ENCODE measurements at regions not wholly inside any gene's neighbourhood (a gene's known extent, or its start where the extent isn't known, plus 50 kb on each side); places are given as distances from the start of the nearest gene placed in this dataset.

DNA sequence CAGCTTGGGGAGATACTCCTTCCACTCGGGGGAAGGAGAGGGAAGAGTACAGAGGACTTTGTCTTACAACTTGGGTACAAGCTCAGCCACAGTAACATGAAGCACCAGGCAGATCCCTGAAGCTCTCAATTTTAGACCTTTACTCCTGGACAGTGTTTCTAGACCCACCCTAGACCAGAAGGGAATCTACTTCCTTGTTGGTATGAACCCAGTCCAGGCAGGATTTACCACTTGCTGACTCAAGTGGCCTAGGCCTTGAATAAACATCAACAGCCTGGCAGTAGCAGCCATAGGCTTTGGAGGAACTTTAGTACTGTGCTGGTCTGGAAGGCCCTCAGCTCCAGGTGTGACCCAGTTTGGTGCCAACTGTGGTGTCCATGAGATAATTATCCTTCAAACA is 173.1 kb downstream of the ADRA2A start:
- CTCF ChIA-PET, result no interaction called here
- Mint-ChIP-seq H3K27me3 (ENCODE audit: low read depth) (no peaks in the 10 kb centered on the region; the same call in 1 of the 2 replicates), H3K4me3 (no peak overlapping the region), H3K36me3 (no peaks in the 10 kb centered on the region), H3K9me3 (peaks cover 15% of the 10 kb centered on the region), H3K4me1 (no peaks in the 10 kb centered on the region), H3K27ac (no peak overlapping the region)
- no peak for DNase-seq (ENCODE audit: low spot score)
- no peak for ATAC-seq
- TF ChIP-seq ZNF263 (CRISPR knock-in tag; IDR thresholded peaks at IDR 0.05; ENCODE audit: low read depth) (no peak), KAT7 (CRISPR knock-in tag; IDR thresholded peaks at IDR 0.05; ENCODE audit: borderline replicate concordance) (no peak), TCF7 (CRISPR knock-in tag; IDR thresholded peaks at IDR 0.05; ENCODE audit: low read depth) (no peak), CREM (CRISPR knock-in tag; IDR thresholded peaks at IDR 0.05) (no peak), NR3C1 (CRISPR knock-in tag; conservative IDR thresholded peaks at IDR 0.05; ENCODE audit: low read depth) (no peak), SP1 (CRISPR knock-in tag; conservative IDR thresholded peaks at IDR 0.05) (no peak), TP53 (CRISPR knock-in tag; IDR thresholded peaks at IDR 0.05) (no peak), ZNF219 (CRISPR knock-in tag; IDR thresholded peaks at IDR 0.05; ENCODE audit: borderline replicate concordance) (no peak), ZNF317 (CRISPR knock-in tag; IDR thresholded peaks at IDR 0.05; ENCODE audit: borderline replicate concordance, low read depth) (no peak), ATF1 (CRISPR knock-in tag; IDR thresholded peaks at IDR 0.05) (no peak), NFYB (CRISPR knock-in tag; conservative IDR thresholded peaks at IDR 0.05; ENCODE audit: low read depth) (no peak), ELF4 (CRISPR knock-in tag; IDR thresholded peaks at IDR 0.05; ENCODE audit: low read depth) (no peak)
- TF ChIP-seq, protein P1, sequence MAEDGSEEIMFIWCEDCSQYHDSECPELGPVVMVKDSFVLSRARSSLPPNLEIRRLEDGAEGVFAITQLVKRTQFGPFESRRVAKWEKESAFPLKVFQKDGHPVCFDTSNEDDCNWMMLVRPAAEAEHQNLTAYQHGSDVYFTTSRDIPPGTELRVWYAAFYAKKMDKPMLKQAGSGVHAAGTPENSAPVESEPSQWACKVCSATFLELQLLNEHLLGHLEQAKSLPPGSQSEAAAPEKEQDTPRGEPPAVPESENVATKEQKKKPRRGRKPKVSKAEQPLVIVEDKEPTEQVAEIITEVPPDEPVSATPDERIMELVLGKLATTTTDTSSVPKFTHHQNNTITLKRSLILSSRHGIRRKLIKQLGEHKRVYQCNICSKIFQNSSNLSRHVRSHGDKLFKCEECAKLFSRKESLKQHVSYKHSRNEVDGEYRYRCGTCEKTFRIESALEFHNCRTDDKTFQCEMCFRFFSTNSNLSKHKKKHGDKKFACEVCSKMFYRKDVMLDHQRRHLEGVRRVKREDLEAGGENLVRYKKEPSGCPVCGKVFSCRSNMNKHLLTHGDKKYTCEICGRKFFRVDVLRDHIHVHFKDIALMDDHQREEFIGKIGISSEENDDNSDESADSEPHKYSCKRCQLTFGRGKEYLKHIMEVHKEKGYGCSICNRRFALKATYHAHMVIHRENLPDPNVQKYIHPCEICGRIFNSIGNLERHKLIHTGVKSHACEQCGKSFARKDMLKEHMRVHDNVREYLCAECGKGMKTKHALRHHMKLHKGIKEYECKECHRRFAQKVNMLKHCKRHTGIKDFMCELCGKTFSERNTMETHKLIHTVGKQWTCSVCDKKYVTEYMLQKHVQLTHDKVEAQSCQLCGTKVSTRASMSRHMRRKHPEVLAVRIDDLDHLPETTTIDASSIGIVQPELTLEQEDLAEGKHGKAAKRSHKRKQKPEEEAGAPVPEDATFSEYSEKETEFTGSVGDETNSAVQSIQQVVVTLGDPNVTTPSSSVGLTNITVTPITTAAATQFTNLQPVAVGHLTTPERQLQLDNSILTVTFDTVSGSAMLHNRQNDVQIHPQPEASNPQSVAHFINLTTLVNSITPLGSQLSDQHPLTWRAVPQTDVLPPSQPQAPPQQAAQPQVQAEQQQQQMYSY (CRISPR knock-in tag; IDR thresholded peaks at IDR 0.05), result no peak
- TF ChIP-seq, protein P2, sequence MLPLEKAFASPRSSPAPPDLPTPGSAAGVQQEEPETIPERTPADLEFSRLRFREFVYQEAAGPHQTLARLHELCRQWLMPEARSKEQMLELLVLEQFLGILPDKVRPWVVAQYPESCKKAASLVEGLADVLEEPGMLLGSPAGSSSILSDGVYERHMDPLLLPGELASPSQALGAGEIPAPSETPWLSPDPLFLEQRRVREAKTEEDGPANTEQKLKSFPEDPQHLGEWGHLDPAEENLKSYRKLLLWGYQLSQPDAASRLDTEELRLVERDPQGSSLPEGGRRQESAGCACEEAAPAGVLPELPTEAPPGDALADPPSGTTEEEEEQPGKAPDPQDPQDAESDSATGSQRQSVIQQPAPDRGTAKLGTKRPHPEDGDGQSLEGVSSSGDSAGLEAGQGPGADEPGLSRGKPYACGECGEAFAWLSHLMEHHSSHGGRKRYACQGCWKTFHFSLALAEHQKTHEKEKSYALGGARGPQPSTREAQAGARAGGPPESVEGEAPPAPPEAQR (CRISPR knock-in tag; IDR thresholded peaks at IDR 0.05), result no peak
- TF ChIP-seq, protein P3, sequence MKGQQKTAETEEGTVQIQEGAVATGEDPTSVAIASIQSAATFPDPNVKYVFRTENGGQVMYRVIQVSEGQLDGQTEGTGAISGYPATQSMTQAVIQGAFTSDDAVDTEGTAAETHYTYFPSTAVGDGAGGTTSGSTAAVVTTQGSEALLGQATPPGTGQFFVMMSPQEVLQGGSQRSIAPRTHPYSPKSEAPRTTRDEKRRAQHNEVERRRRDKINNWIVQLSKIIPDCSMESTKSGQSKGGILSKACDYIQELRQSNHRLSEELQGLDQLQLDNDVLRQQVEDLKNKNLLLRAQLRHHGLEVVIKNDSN (CRISPR knock-in tag; IDR thresholded peaks at IDR 0.05), result no peak
- TF ChIP-seq, protein P4, sequence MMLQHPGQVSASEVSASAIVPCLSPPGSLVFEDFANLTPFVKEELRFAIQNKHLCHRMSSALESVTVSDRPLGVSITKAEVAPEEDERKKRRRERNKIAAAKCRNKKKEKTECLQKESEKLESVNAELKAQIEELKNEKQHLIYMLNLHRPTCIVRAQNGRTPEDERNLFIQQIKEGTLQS (CRISPR knock-in tag; conservative IDR thresholded peaks at IDR 0.05), result no peak
- TF ChIP-seq, protein P5, sequence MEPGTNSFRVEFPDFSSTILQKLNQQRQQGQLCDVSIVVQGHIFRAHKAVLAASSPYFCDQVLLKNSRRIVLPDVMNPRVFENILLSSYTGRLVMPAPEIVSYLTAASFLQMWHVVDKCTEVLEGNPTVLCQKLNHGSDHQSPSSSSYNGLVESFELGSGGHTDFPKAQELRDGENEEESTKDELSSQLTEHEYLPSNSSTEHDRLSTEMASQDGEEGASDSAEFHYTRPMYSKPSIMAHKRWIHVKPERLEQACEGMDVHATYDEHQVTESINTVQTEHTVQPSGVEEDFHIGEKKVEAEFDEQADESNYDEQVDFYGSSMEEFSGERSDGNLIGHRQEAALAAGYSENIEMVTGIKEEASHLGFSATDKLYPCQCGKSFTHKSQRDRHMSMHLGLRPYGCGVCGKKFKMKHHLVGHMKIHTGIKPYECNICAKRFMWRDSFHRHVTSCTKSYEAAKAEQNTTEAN (CRISPR knock-in tag; IDR thresholded peaks at IDR 0.05), result no peak
- TF ChIP-seq, protein P6, sequence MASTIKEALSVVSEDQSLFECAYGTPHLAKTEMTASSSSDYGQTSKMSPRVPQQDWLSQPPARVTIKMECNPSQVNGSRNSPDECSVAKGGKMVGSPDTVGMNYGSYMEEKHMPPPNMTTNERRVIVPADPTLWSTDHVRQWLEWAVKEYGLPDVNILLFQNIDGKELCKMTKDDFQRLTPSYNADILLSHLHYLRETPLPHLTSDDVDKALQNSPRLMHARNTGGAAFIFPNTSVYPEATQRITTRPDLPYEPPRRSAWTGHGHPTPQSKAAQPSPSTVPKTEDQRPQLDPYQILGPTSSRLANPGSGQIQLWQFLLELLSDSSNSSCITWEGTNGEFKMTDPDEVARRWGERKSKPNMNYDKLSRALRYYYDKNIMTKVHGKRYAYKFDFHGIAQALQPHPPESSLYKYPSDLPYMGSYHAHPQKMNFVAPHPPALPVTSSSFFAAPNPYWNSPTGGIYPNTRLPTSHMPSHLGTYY (CRISPR knock-in tag; IDR thresholded peaks at IDR 0.05), result no peak
- TF ChIP-seq, protein P7, sequence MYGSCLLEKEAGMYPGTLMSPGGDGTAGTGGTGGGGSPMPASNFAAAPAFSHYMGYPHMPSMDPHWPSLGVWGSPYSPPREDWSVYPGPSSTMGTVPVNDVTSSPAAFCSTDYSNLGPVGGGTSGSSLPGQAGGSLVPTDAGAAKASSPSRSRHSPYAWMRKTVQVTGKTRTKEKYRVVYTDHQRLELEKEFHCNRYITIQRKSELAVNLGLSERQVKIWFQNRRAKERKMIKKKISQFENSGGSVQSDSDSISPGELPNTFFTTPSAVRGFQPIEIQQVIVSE (CRISPR knock-in tag; IDR thresholded peaks at IDR 0.05; ENCODE audit: borderline replicate concordance), result no peak
- POLR2A ChIA-PET, result no interaction called here

Data from WTC11 (cell line).